Neural cell (in vitro differentiated cells): ENCODE measurements at regions not wholly inside any gene's neighbourhood (a gene's known extent, or its start where the extent isn't known, plus 50 kb on each side); places are given as distances from the start of the nearest gene placed in this dataset.

ENCODE experiments used
- EP300 ChIP-seq: fragments of 450-650 bp; conservative IDR thresholded peaks from 2 replicates; pipeline ENCODE4 v1.6.1; 2014; ENCODE audit warnings: antibody characterized with exemption, mild to moderate bottlenecking, moderate library complexity; ENCODE audit not compliant: poor library complexity, severe bottlenecking
- EZH2 ChIP-seq: fragments of 200-600, 300-800 bp; shearing (Covaris generic), sonication (generic); IDR thresholded peaks from 2 replicates; pipeline ENCODE4 v1.6.1; 2014; ENCODE audit warnings: antibody characterized with exemption, low read length, borderline replicate concordance, mild to moderate bottlenecking; ENCODE audit not compliant: insufficient read depth, poor library complexity, severe bottlenecking
- MXI1 ChIP-seq: fragments of 450-650 bp; conservative IDR thresholded peaks from 2 replicates; pipeline ENCODE4 v1.6.1; 2014; ENCODE audit warnings: antibody characterized with exemption, mild to moderate bottlenecking; ENCODE audit not compliant: poor library complexity, severe bottlenecking
- POLR2AphosphoS5 ChIP-seq: IDR thresholded peaks from 2 replicates; pipeline ENCODE4 v1.6.1; 2012
- RAD21 ChIP-seq: fragments of 450-650 bp; conservative IDR thresholded peaks from 2 replicates; pipeline ENCODE4 v1.6.1; 2014; ENCODE audit warnings: antibody characterized with exemption, mild to moderate bottlenecking, moderate library complexity
- TAF1 ChIP-seq: IDR thresholded peaks from 2 replicates; pipeline ENCODE4 v1.6.1; 2012; ENCODE audit warnings: low read depth
- TF ChIP-seq, protein P1 (sequence below): fragments of 450-650 bp; IDR thresholded peaks from 2 replicates; pipeline ENCODE4 v1.5.1; 2014; ENCODE audit warnings: antibody characterized with exemption, mild to moderate bottlenecking, moderate library complexity; ENCODE audit not compliant: poor library complexity, severe bottlenecking

DNA sequence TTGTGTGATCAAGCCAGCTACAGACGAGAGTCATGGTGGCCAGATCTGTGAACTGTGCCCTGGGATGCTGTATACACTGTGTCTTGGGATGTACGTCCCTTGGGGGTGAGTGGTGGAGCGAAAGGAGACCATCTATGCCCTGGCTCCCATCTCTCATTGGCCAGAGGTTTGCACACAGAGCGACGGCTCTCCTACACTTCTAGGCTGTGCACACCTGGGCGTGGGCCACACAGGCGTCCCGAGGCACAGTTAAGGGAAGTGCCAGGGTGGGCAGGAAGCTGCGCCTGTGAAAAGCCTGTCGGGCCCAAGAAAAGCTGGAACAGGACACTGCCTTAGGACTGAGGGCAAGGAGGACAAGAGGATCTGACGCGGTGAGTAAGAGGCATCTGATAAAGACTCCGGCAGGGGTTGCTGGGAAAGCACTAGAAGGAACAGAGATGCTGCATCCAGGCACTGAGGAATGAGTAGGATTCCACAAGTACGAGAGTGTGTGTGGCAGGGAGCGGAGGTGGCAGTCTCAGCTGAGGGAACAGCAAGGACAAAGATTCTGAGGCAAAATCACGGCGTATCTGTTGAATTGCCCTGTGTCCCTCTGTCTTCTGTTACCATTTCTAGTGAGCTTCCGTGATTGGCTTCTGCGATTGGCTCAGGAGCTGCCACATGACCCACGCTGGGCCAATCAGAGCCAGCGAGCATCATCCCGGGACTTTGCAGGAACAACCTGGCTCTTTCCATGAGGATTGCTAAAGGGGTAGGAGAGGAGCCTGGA is 67.9 kb upstream of the ZBTB40 start:
- TF ChIP-seq POLR2AphosphoS5 (no peak), RAD21 (no peak), EP300 (no peak), EZH2 (no peak), MXI1 (no peak), TAF1 (no peak)
- TF ChIP-seq, protein P1, sequence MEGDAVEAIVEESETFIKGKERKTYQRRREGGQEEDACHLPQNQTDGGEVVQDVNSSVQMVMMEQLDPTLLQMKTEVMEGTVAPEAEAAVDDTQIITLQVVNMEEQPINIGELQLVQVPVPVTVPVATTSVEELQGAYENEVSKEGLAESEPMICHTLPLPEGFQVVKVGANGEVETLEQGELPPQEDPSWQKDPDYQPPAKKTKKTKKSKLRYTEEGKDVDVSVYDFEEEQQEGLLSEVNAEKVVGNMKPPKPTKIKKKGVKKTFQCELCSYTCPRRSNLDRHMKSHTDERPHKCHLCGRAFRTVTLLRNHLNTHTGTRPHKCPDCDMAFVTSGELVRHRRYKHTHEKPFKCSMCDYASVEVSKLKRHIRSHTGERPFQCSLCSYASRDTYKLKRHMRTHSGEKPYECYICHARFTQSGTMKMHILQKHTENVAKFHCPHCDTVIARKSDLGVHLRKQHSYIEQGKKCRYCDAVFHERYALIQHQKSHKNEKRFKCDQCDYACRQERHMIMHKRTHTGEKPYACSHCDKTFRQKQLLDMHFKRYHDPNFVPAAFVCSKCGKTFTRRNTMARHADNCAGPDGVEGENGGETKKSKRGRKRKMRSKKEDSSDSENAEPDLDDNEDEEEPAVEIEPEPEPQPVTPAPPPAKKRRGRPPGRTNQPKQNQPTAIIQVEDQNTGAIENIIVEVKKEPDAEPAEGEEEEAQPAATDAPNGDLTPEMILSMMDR = no peak
